CD14-positive monocyte (primary cell): ENCODE measurements at regions not wholly inside any gene's neighbourhood (a gene's known extent, or its start where the extent isn't known, plus 50 kb on each side); places are given as distances from the start of the nearest gene placed in this dataset.

ENCODE experiments used
- DNase-seq, 3 donors: peaks; one replicate each; pipeline ENCODE4 v3.0.0-alpha.2; 2011 to 2022
- H2AFZ ChIP-seq: 2 replicates; pipeline ENCODE4 v1.6.0; 2012; ENCODE audit warnings: mild to moderate bottlenecking, low read depth, low read length, inconsistent platforms; ENCODE audit not compliant: insufficient read depth, poor library complexity, severe bottlenecking
- H3K27ac ChIP-seq, 2 donors: 1 replicate in 1 of 2; 2 replicates in 1 of 2; pipeline ENCODE4 v1.5.1; 2012 to 2013; ENCODE audit warnings: low read length in 2 of 2, control low read depth in 1 of 2, inconsistent platforms in 1 of 2, low read depth in 1 of 2, mild to moderate bottlenecking in 1 of 2
- H3K27me3 ChIP-seq, 2 donors: one replicate each; pipeline versions ENCODE4 v1.6.0 to v1.6.1; 2011 to 2013; ENCODE audit warnings: low read length in 2 of 2; ENCODE audit not compliant: control insufficient read depth in 2 of 2, insufficient read depth in 2 of 2
- H3K36me3 ChIP-seq, 2 donors: replicated peaks in 1 of 2; 1 replicate in 1 of 2; 2 replicates in 1 of 2; pipeline versions ENCODE4 v1.5.1 to v1.6.1; 2012 to 2013; ENCODE audit warnings: low read length in 2 of 2, control low read depth in 1 of 2, inconsistent platforms in 1 of 2, mild to moderate bottlenecking in 1 of 2; ENCODE audit not compliant: insufficient read depth in 2 of 2, control insufficient read depth in 1 of 2
- H3K4me1 ChIP-seq, 2 donors: 1 replicate in 1 of 2; 2 replicates in 1 of 2; pipeline versions ENCODE4 v1.5.1 to v1.6.1; 2012 to 2013; ENCODE audit warnings: low read length in 2 of 2, control low read depth in 1 of 2, inconsistent platforms in 1 of 2, mild to moderate bottlenecking in 1 of 2, moderate library complexity in 1 of 2; ENCODE audit not compliant: insufficient read depth in 2 of 2, control insufficient read depth in 1 of 2
- H3K4me2 ChIP-seq: replicated peaks from 2 replicates; pipeline ENCODE3; 2012; ENCODE audit warnings: low read length, moderate library complexity, mild to moderate bottlenecking; ENCODE audit not compliant: poor library complexity, severe bottlenecking; ENCODE audit errors: extremely low read depth
- H3K4me3 ChIP-seq, 3 experiments: fragments of 200-600 bp in 1 of 3; sonication (generic) in 1 of 3; replicated peaks in 1 of 3; 1 replicate in 2 of 3; 2 replicates in 1 of 3; pipeline ENCODE4 v1.5.1; 2011 to 2013; ENCODE audit warnings: low read length in 3 of 3, mild to moderate bottlenecking in 3 of 3, control low read depth in 2 of 3, low read depth in 2 of 3, inconsistent platforms in 1 of 3, moderate library complexity in 1 of 3
- H3K79me2 ChIP-seq: 2 replicates; pipeline ENCODE4 v1.6.0; 2012; ENCODE audit warnings: mild to moderate bottlenecking, control low read depth, inconsistent platforms, low read length, moderate library complexity; ENCODE audit not compliant: insufficient read depth
- H3K9ac ChIP-seq: 2 replicates; pipeline ENCODE4 v1.6.0; 2017; ENCODE audit warnings: low read length, mild to moderate bottlenecking; ENCODE audit not compliant: insufficient read depth, poor library complexity, severe bottlenecking
- H3K9me3 ChIP-seq, 2 donors: replicated peaks in 1 of 2; 1 replicate in 1 of 2; 2 replicates in 1 of 2; pipeline versions ENCODE4 v1.5.1 to v1.6.1; 2012 to 2013; ENCODE audit warnings: low read length in 2 of 2, control low read depth in 1 of 2; ENCODE audit not compliant: control insufficient read depth in 1 of 2, insufficient read depth in 1 of 2
- H4K20me1 ChIP-seq: 2 replicates; pipeline ENCODE4 v1.6.0; 2012; ENCODE audit warnings: mild to moderate bottlenecking, low read length, control low read depth, moderate library complexity; ENCODE audit not compliant: insufficient read depth
- H3K27ac Mint-ChIP-seq, 7 donors: one replicate each; pipeline ENCODE4 v1.8.0; 2020; ENCODE audit warnings: mild to moderate bottlenecking in 7 of 7, mixed read lengths in 7 of 7, moderate library complexity in 6 of 7, inconsistent platforms in 2 of 7
- H3K27me3 Mint-ChIP-seq, 3 donors: one replicate each; pipeline ENCODE4 v1.8.0; 2021 to 2022; ENCODE audit warnings: low read depth in 3 of 3, mild to moderate bottlenecking in 3 of 3, mixed read lengths in 3 of 3, moderate library complexity in 3 of 3, inconsistent platforms in 1 of 3
- H3K36me3 Mint-ChIP-seq, 2 donors: one replicate each; pipeline ENCODE4 v1.8.0; 2020; ENCODE audit warnings: mixed read lengths in 2 of 2, inconsistent platforms in 1 of 2, mild to moderate bottlenecking in 1 of 2
- H3K4me1 Mint-ChIP-seq: one replicate; pipeline ENCODE4 v1.8.0; 2020; ENCODE audit warnings: mild to moderate bottlenecking, mixed read lengths
- H3K4me3 Mint-ChIP-seq, 2 donors: one replicate each; pipeline ENCODE4 v1.8.0; 2020; ENCODE audit warnings: mild to moderate bottlenecking in 2 of 2, mixed read lengths in 2 of 2, moderate library complexity in 1 of 2
- H3K9me3 Mint-ChIP-seq, 7 donors: one replicate each; pipeline ENCODE4 v1.8.0; 2020 to 2022; ENCODE audit warnings: mixed read lengths in 7 of 7, mild to moderate bottlenecking in 6 of 7, moderate library complexity in 6 of 7, inconsistent platforms in 2 of 7
- WGBS: methylation state at CpG from one replicate; pipeline ENCODE4 v1.1.5; 2013; ENCODE audit warnings: missing lambda C conversion rate; ENCODE audit not compliant: insufficient coverage; 5-methylcytosine and 5-hydroxymethylcytosine counted together
- intact Hi-C, 2 donors: fragments of 100-400 bp; cut with micrococcal nuclease; formaldehyde crosslinking; loops; one replicate each; pipeline versions ENCODE4 v1.15.0 to v1.15.1; 2023
- TF ChIP-seq, protein P1 (sequence below): fragments of 200-600 bp; IDR thresholded peaks from one replicate; pipeline ENCODE4 v1.8.0; 2022; ENCODE audit warnings: antibody characterized with exemption, mild to moderate bottlenecking

DNA sequence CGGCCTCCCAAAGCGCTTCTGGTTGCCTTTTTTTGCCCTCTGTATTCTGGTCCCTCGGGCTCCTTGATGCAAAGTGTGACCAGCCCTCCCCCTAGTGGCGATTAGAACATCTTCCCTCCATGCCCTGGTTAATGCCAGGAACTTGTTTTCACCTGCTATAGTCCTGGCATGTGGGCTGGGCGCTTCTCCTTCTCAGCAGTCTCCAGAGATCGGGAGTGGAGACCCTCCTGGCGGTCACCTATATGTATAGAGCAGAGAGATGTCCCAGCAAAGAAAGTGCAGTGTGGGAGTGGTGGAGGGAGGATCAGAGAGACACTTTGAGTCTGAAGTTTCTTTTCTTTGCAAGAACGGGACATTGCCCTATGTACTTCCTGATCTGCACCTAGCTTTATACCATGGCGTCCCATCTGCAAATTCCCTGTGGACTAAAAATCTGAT is 264.1 kb downstream of the OTUD1 start:
- Mint-ChIP-seq H3K36me3 (no peaks in the 10 kb centered on the region), H3K9me3 (peaks cover 0 to 3% (median 2%) of the 10 kb centered on the region in 7 donors), H3K4me1 (peaks cover 6% of the 10 kb centered on the region), H3K4me3 (peak overlapping the region in 1 of 2 donors; percentile 39), H3K27ac (peak overlapping the region in 1 of 7 donors; percentile 46), H3K27me3 (peaks cover 2 to 18% (median 9%) of the 10 kb centered on the region in 3 donors)
- Histone ChIP-seq H3K27me3 (peaks cover 3 to 8% of the 10 kb centered on the region in 2 donors), H3K79me2 (no peaks in the 10 kb centered on the region), H4K20me1 (no peaks in the 10 kb centered on the region), H3K9ac (no peak overlapping the region), H3K4me2 (no peak overlapping the region), H3K4me3 (no peak overlapping the region), H3K9me3 (no peaks in the 10 kb centered on the region), H3K4me1 (no peaks in the 10 kb centered on the region), H3K36me3 (no peaks in the 10 kb centered on the region), H2AFZ (peak overlapping the region; percentile 33), H3K27ac (no peak overlapping the region)
- peak; percentile 47 to 68 (median 54) for DNase-seq
- 4% methylated on average over 7 of the region's 9 CpGs for WGBS
- TF ChIP-seq, protein P1, sequence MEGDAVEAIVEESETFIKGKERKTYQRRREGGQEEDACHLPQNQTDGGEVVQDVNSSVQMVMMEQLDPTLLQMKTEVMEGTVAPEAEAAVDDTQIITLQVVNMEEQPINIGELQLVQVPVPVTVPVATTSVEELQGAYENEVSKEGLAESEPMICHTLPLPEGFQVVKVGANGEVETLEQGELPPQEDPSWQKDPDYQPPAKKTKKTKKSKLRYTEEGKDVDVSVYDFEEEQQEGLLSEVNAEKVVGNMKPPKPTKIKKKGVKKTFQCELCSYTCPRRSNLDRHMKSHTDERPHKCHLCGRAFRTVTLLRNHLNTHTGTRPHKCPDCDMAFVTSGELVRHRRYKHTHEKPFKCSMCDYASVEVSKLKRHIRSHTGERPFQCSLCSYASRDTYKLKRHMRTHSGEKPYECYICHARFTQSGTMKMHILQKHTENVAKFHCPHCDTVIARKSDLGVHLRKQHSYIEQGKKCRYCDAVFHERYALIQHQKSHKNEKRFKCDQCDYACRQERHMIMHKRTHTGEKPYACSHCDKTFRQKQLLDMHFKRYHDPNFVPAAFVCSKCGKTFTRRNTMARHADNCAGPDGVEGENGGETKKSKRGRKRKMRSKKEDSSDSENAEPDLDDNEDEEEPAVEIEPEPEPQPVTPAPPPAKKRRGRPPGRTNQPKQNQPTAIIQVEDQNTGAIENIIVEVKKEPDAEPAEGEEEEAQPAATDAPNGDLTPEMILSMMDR = peak; percentile 78
- intact Hi-C loops = loop anchor here (5.0 to 10.0 kb wide), 2 partner anchors 391 to 538 kb away; no protein-coding TSS in a partner anchor

DNA sequence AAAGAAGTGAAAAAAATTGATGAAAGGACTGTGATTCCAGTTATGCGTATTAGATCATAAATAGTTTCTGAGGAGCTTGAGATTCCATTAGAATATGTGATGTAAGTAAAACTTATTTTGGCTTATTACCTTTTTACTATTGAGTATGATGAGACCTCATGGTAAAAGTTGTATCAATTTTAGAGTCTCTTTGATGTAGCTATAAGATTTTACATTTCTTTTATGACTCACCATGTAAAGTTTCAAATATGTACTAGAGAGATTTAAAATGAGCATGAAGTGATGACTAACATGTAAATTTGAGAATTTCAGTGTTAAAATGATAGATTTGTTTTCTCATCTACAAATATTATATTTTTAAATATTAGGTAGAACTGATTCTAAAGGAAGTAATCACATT is 276.5 kb downstream of the OTUD1 start:
- H2AFZ ChIP-seq = no peak overlapping the region
- no peaks in the 10 kb centered on the region for H4K20me1 ChIP-seq
- no peak for DNase-seq
- intact Hi-C loops = no loop called here
- Mint-ChIP-seq H3K36me3 (no peaks in the 10 kb centered on the region), H3K4me3 (no peak overlapping the region), H3K27ac (no peak overlapping the region), H3K27me3 (peaks cover 2% of the 10 kb centered on the region in 3 donors), H3K4me1 (no peaks in the 10 kb centered on the region), H3K9me3 (peaks cover 0 to 2% (median 0%) of the 10 kb centered on the region in 7 donors)
- H3K36me3 ChIP-seq = no peaks in the 10 kb centered on the region
- TF ChIP-seq, protein P1 = no peak
- no peak overlapping the region for H3K9ac ChIP-seq
- H3K4me3 ChIP-seq = no peak overlapping the region
- WGBS = no CpG with 5 or more reads among the region's 1 CpG
- H3K9me3 ChIP-seq = no peaks in the 10 kb centered on the region
- H3K4me1 ChIP-seq = no peaks in the 10 kb centered on the region
- H3K27ac ChIP-seq = no peak overlapping the region
- H3K27me3 ChIP-seq = no peaks in the 10 kb centered on the region
- H3K4me2 ChIP-seq = no peak overlapping the region
- H3K79me2 ChIP-seq = no peaks in the 10 kb centered on the region
